ENCODE measurements at regions not wholly inside any gene's neighbourhood (a gene's known extent, or its start where the extent isn't known, plus 50 kb on each side); places are given as distances from the start of the nearest gene placed in this dataset.

DNA sequence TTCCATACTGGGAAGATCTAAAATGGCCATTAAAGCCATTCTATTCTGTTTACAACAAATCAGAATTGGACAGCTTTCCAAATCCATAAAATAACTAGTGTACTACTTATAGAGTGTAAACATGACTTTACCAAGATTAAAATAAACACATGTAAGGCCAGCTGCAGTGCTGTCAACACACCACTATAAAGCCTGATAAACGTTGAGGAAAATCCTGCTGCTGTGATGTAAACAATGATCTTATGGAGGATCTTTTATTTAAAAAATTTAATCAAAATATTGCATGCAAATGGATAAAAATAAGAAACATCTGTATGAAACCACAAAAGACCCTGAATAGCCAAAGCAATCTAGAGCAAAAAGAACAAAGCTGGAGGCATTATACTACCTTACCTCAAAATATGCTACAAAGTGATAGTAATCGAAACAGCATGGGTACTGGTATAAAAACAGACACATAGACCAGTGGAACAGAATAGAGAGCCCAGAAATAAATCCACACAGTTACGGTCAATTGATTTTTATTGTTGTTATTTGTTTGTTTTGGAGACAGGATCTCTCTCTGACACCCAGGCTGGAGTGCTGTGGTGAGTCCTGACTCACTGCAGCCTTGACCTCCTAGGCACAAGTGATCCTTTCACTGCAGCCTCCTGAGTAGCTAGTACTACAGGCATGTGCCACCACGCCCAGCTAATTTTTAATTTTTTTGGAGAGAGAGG is 428.8 kb upstream of the C2CD4B start:
- DNase-seq: no peak

- no peak for DNase-seq
Observed at GRCh38 chr15:62598217-62598616, 433.1 kb upstream of the C2CD4B start.

DNA sequence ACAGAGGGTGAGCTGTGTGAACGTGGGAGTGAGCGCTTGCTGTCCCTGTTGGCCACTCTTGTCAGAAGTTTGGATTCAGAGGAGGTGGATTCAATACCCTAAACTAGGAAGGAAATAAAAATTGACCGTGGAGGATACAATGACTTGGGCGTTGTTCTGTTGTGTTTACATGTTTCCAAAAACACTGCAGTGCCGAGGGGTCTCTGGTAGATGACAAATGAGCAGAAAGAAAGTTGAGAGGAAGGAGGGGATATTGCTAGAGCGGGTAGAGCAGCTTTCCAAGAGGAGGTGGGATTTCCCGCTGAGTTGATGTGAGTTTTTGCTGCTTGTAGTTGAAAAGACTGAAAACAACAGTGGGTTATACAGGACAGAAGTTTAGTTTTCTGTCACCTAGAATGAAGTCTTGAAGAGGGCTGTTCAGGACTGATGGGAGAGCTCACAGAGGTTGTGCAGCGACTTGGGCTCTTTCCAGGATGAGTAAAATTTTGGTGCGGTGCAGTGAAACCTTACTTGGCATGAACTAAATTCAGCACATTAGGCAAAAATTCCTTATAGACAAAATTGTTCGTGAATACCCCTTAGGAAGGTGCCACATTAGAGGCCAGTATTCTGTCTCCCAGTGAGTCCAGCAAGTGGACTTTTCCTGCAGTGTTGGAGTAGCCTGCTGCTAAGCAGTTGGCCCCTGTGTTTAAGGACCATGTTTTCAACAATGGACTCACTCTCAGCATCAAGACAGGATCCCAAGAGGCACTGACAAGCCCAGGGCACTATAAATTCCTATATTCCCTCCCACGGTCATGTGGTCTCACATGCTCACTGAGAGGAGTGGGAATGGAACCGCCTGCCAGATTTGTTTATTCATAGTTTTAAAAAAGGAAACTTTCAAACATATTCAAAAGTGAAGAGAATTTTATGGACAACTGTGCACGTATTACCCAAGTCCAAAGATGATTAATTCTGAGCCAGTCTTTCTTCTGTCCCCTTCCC is 435.0 kb upstream of the C2CD4B start:
- no peak for DNase-seq

DNA sequence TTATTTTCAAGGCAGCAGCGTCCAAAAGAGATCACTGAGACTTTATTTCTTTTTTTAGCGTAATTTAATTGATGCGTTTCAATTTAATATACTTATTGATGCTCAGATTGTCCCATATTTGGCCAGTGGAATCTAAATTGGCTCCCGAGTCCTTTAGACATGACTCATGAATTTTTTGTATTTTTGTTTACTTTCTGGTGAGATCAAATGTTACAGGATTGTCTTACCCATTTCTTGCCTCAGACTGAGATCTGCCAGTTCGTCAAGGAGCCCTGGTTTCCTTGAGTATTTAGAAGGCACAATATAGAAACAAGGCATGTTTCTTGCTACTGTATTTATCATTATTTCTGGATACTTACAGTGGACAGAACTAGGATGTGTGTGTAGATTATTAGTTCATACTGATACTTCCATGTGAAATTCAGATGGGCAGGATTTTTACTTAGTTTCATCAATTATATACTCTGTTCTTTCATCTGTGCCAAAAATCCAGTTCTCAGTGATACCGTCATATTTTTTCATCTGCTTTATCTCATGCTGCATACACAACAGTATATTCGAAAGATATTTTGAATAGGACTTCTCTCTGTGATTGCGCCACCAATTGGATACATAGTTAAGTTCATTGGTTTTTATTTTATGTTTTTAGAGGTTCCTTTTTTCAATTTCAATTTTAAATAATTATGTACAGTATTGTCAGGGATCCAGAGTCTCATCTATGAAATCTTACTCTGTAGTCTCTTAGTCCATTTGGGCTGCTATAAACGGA is 436.9 kb upstream of the C2CD4B start:
- no peak for DNase-seq

- DNase-seq: no peak
Observed at GRCh38 chr15:62603742-62604141, 438.7 kb upstream of the C2CD4B start.

DNA sequence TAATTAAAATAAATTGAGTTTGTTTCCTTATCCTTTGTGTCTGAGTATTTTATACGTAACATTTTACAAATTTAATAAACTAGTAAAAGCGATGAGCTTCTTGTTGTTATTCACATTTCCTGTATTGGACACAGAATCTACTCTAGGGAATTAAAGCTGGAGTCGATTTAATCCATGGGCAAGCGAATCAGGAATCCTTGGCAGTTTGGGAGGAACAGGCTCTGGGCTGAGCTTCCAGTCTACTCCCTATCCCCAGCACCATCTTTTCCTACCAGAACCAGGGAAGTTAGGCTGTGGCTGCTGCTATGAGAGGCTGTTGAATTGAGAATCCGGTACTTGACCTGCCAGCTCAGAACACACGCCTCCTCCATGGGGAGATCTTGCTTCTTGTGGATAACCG is 437.3 kb upstream of the TPM1 start:
- no peak for DNase-seq

DNA sequence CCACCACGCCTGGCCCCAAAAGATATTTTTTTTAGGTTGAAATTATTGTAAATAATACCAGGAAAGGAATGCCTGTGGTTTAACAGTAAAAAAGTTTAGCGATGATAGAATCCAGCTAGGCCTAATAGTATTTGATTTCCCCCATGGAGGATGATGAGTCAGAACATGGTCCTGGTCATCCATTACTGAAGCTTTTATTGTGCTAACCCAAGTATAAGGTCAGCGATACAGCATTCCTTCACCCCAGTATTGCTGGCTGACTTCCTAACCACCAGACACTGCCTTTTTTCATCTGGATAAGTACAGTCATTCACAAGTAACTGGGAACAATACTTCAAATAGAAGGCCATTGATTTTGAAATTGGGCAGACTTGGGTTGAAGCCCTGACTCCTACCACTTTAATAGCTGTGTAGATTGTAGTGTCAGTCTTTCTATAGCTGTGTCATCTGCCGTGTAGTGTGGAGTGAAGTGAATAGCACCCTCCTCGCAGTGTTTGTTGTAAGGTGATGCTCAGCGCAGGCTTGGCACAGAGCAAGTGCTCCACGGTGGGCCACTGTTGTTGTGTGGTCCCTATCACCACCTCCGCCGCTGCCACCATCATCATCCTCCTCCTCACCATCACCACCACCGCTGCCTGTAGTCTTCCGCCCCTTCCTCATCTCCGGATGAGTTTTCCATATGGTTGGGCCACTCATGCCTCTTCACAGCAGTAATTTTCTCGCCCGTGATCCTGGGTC is 436.0 kb upstream of the TPM1 start:
- no peak for DNase-seq

DNA sequence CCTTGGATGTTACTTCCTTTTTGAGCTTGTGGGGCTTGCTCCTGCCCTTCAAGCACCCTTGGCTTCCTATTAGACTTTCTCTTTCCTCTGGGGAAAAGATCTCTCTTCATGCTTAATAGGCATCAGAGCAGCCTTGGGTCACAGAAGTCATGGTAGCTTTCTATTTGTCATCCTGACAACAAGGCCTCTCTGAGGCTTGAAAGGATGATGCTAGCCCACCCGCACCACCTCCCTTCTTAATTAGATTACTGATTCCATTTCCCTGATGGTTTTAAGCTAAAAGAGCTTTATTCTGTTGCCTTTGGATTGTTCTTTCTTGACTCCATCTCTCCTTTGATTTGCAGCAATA is 435.5 kb upstream of the TPM1 start:
- no peak for DNase-seq

DNA sequence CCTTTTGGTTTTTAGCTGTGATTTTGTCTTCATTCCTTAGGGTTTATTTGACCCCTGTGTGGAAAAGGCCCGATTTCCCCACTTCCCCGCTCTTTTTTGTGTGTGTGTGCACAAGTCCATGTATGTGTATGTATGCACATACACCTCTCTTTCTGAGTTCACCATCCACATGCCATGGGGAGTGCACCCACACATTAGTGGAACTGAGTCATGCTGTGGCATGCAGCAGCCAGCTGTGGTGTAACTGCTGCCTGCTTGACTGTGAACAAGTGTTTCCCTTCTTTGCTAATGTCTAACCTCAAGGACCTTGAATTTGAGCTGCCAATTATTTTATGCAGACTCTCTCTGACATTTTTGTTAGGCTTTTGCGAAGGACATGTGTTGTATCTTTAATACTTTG is 434.9 kb upstream of the TPM1 start:
- DNase-seq: no peak

GRCh38 chr15:62608369-62608768 is 434.2 kb upstream of the TPM1 start:
- no peak for DNase-seq

- no peak for DNase-seq
Observed at GRCh38 chr15:62610265-62610869, 432.2 kb upstream of the TPM1 start.

DNA sequence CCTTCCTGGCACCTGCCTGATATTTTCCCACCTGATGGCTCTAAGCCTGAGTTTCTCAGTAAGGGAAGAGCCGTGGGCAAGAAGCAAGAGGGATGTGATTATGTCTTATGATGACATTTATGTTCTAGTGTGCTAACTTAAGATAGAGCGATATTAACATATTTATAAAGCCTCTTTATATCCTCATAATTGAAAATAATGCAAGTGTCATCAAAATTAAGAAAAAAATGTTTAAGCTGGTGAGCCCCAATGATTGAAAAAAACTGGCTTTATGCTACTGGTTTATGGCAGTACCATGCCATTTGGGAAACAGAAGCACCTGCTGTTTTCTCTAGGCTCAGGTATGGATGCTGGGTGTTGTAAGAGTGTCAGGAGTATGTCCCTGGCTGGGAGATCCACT is 431.5 kb upstream of the TPM1 start:
- no peak for DNase-seq

DNA sequence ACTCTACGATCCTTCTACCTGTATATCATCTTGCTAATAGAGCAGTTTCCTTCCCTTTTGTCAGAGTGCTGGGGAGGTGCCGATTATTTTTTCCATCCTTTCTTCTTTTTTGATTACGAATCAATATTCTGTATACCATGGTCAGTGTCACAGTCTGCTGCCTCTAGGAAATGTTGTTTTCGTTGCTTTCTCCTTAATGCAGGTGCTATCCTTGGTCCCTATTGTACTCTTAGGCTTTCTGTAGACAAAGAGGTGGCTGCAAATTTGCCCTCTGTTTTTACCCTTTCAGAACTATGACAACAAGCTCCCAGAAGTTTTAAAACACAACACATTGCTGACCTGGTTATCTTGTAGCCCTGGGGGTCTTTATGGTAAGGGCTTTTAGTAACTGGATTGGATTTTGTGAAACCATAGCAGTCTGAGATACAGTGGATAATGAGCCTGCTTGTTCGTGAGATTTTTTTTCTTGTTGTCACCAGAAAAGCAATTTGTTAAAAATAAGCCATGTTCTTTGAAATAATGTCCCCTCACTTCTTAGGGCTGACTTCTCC is 430.3 kb upstream of the TPM1 start:
- DNase-seq: no peak

- DNase-seq: no peak
Observed at GRCh38 chr15:62612771-62613170, 429.8 kb upstream of the TPM1 start.

DNA sequence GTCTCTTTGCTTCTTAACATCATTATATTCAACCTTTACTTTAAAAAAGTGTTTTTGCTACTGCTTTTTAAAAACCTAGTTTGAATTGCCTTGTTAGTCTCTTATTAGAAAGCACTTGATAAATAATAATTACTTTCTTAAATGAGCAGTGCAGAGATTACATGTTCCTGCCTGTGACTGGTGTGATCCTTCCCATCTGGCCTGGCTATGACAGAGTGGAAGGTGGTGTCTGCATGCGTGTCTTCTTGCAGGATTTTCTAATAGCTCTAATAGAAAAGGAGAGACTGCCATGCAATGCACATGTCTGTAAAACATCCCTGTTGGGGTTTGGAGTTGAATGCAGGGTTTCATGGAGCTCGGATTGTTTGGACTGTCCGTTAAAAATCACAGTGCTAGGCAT is 425.8 kb upstream of the TPM1 start:
- DNase-seq: no peak

DNA sequence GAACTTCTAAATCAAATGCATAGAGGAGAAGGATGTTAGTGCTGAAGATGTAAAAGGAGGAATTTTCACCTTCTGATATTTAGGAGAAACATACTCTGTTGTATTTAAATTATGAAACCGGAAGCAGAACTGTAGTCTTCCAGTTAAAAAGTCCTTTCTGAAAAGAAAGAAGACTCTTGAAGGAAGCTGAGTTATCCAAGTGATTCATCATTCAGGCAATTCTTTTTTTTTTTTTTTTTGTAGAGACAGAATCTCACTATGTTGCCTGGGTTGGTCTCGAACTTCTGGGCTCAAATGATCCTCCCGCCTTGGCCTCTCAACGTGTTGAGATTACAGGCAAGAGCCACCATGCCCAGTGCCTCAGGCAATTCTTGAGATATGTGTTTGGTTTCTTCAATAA is 424.8 kb upstream of the TPM1 start:
- DNase-seq: no peak

DNA sequence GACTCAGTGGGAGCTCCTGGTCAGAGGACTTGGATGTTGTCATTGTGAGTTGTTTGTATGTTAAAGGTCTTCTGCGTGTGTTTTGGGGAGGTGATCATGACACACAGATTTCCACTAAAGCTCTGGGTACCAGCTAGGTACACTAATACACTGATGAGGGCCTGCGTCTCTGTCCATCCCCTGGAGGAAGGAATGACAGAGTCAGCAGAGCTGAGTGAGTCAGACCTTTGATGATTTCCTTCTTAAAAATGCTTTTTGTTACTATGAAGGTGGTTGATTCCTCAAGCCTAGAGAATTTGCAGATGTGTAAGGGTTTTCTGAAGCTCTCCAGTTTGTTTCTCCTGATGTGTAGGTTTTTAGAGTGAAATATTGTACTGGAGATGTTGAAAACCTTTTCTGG is 424.1 kb upstream of the TPM1 start:
- DNase-seq: no peak

DNA sequence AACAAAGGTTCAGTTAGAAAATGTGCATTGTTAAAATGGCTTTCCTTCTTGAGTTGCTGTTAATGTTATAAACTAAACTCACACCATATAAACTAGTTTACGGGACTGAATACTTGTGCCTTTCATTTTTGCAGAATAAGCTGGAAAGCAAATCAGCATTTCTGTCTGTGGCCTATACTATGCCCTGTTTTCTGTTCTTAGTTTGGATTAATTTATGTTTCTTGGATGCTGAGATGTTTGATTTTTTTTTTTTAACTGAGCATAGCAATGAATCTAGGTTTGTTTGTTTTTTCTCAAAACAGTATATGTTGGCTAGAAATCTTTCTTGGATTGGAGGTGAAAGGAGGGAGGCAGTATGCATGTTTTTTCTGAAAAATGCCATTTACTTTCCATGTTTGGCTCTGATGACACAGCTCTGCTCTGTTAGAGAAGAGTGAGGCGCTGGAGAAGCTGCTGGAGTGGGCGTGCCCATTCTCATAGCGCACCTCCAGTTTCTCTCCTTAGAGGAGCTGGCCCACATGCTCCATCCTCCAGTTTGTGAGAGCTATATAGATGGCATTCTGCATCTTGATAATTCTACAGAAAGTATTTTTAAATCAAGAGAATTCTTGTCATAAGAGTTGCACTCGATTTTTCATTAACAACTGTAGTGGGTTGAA is 423.6 kb upstream of the TPM1 start:
- DNase-seq: no peak

GRCh38 chr15:62619526-62619925 is 423.0 kb upstream of the TPM1 start:
- no peak for DNase-seq

GRCh38 chr15:62622775-62623174 is 419.8 kb upstream of the TPM1 start:
- DNase-seq: no peak

GRCh38 chr15:62624547-62625378 is 417.8 kb upstream of the TPM1 start:
- peak; percentile 23 for DNase-seq

Data from activated CD4-positive, alpha-beta T cell treated with anti-CD3 and anti-CD28 coated beads, Interleukin-2, Interleukin-6, amounts not matched to agents 100 ng/mL and 50 ng/mL, durations not matched to agents 16 hours and 8 hours (primary cell).